Neuronal stem cell (in vitro differentiated cells): ENCODE measurements at regions not wholly inside any gene's neighbourhood (a gene's known extent, or its start where the extent isn't known, plus 50 kb on each side); places are given as distances from the start of the nearest gene placed in this dataset.
A peak's percentile ranks its signal among the peaks of the same experiment; 100 is the strongest.

Source experiments
- DNase-seq: peaks from one replicate; pipeline ENCODE4 v3.0.0-alpha.2; 2013; ENCODE audit warnings: low spot score
- H2AFZ ChIP-seq: one replicate; pipeline ENCODE4 v1.6.1; 2013; ENCODE audit warnings: mild to moderate bottlenecking, low read length, inconsistent platforms
- H2AK5ac ChIP-seq: 2 replicates; pipeline ENCODE4 v1.6.1; 2013; ENCODE audit warnings: low read depth, mild to moderate bottlenecking, inconsistent platforms, low read length, moderate library complexity, mixed read lengths
- H2BK120ac ChIP-seq: 2 replicates; pipeline ENCODE4 v1.6.1; 2013; ENCODE audit warnings: low read depth, mild to moderate bottlenecking, inconsistent platforms, low read length, moderate library complexity, mixed read lengths
- H2BK12ac ChIP-seq: one replicate; pipeline ENCODE4 v1.6.1; 2013; ENCODE audit warnings: low read length, inconsistent platforms
- H2BK15ac ChIP-seq: 2 replicates; pipeline ENCODE4 v1.6.1; 2013; ENCODE audit warnings: mild to moderate bottlenecking, low read length, inconsistent platforms, mixed read lengths
- H2BK5ac ChIP-seq: one replicate; pipeline ENCODE4 v1.6.1; 2013; ENCODE audit warnings: inconsistent platforms, mild to moderate bottlenecking, low read length, moderate library complexity
- H3K14ac ChIP-seq: one replicate; pipeline ENCODE4 v1.6.1; 2013; ENCODE audit warnings: low read length, inconsistent platforms
- H3K18ac ChIP-seq: 2 replicates; pipeline ENCODE4 v1.6.1; 2013; ENCODE audit warnings: low read length, inconsistent platforms
- H3K23ac ChIP-seq: 2 replicates; pipeline ENCODE4 v1.6.1; 2013; ENCODE audit warnings: low read depth, mild to moderate bottlenecking, mixed read lengths, low read length, inconsistent platforms; ENCODE audit not compliant: poor library complexity
- H3K27ac ChIP-seq: replicated peaks from 3 replicates; pipeline ENCODE4 v1.5.1; 2013; ENCODE audit warnings: low read length, inconsistent platforms
- H3K27me3 ChIP-seq, 3 experiments: 2 replicates each; pipeline ENCODE4 v1.6.1; 2013; ENCODE audit warnings: low read length in 3 of 3, mild to moderate bottlenecking in 2 of 3, inconsistent platforms in 1 of 3, low read depth in 1 of 3, mixed read lengths in 1 of 3, moderate library complexity in 1 of 3; ENCODE audit not compliant: control insufficient read depth in 3 of 3, insufficient read depth in 3 of 3
- H3K36me3 ChIP-seq, 2 donors: replicated peaks in 1 of 2; 2 replicates each; pipeline ENCODE4 v1.6.1; 2013; ENCODE audit warnings: low read length in 2 of 2; ENCODE audit not compliant: control insufficient read depth in 2 of 2, insufficient read depth in 2 of 2
- H3K4ac ChIP-seq: 2 replicates; pipeline ENCODE4 v1.6.1; 2013; ENCODE audit warnings: inconsistent platforms, mild to moderate bottlenecking, low read length, moderate library complexity
- H3K4me1 ChIP-seq, 2 donors: 1 replicate in 1 of 2; 2 replicates in 1 of 2; pipeline ENCODE4 v1.6.1; 2013; ENCODE audit warnings: low read length in 2 of 2, low read depth in 1 of 2; ENCODE audit not compliant: control insufficient read depth in 2 of 2, insufficient read depth in 1 of 2
- H3K4me2 ChIP-seq: one replicate; pipeline ENCODE4 v1.6.1; 2013; ENCODE audit warnings: mild to moderate bottlenecking, low read length, inconsistent platforms; ENCODE audit not compliant: insufficient read depth, poor library complexity, severe bottlenecking
- H3K4me3 ChIP-seq, 2 donors: 2 replicates each; pipeline ENCODE4 v1.5.1; 2013; ENCODE audit warnings: low read length in 2 of 2, mild to moderate bottlenecking in 2 of 2, inconsistent platforms in 1 of 2, moderate library complexity in 1 of 2
- H3K79me1 ChIP-seq: one replicate; pipeline ENCODE4 v1.6.1; 2013; ENCODE audit warnings: low read depth, mild to moderate bottlenecking, inconsistent platforms, low read length, moderate library complexity
- H3K9ac ChIP-seq: one replicate; pipeline ENCODE4 v1.6.1; 2013; ENCODE audit warnings: mild to moderate bottlenecking, low read depth, low read length, inconsistent platforms; ENCODE audit not compliant: poor library complexity
- H3K9me3 ChIP-seq, 2 donors: replicated peaks in 1 of 2; 2 replicates each; pipeline versions ENCODE3 to v1.6.1; 2013; ENCODE audit warnings: low read length in 2 of 2, mild to moderate bottlenecking in 2 of 2, inconsistent platforms in 1 of 2, low read depth in 1 of 2, mixed read lengths in 1 of 2, moderate library complexity in 1 of 2; ENCODE audit not compliant: control insufficient read depth in 2 of 2, insufficient read depth in 1 of 2
- H4K8ac ChIP-seq: one replicate; pipeline ENCODE4 v1.6.1; 2013; ENCODE audit warnings: low read depth, mild to moderate bottlenecking, inconsistent platforms, low read length, moderate library complexity
- H4K91ac ChIP-seq: one replicate; pipeline ENCODE4 v1.6.1; 2013; ENCODE audit warnings: low read length, low read depth, mild to moderate bottlenecking, inconsistent platforms; ENCODE audit not compliant: poor library complexity
- WGBS, 2 donors: extraction: QIAGEN DNeasy Blood & Tissue Kit; methylation state at CpG; one replicate each; pipeline ENCODE4 v1.1.7; 2013; ENCODE audit warnings: missing lambda C conversion rate in 2 of 2, mixed read lengths in 1 of 2; ENCODE audit not compliant: insufficient read length in 2 of 2, insufficient replicate concordance in 1 of 2; ENCODE audit errors: extremely low coverage in 2 of 2; 5-methylcytosine and 5-hydroxymethylcytosine counted together

GRCh38 chr2:16351541-16351940 lies 314.1 kb downstream of the CYRIA start:
- Histone ChIP-seq H3K36me3 (no peaks in the 10 kb centered on the region), H3K27me3 (no peaks in the 10 kb centered on the region), H3K9me3 (peaks cover 5 to 18% of the 10 kb centered on the region in 2 donors), H2BK5ac (no peak overlapping the region), H3K4ac (no peak overlapping the region), H3K4me1 (no peaks in the 10 kb centered on the region), H3K4me2 (no peak overlapping the region), H3K4me3 (no peak overlapping the region), H3K79me1 (no peaks in the 10 kb centered on the region), H3K18ac (no peak overlapping the region), H2AK5ac (no peak overlapping the region), H3K9ac (no peak overlapping the region), H2BK120ac (no peak overlapping the region), H3K27ac (no peak overlapping the region), H3K23ac (no peak overlapping the region), H4K91ac (no peak overlapping the region), H4K8ac (no peak overlapping the region), H2AFZ (no peak overlapping the region), H2BK12ac (no peak overlapping the region), H2BK15ac (no peak overlapping the region), H3K14ac (no peak overlapping the region)
- no peak for DNase-seq
- no CpG with 5 or more reads among the region's 2 CpGs for WGBS, 2 donors

GRCh38 chr2:16351137-16351536 lies 314.5 kb downstream of the CYRIA start:
- peak overlapping the region in 1 of 2 donors; percentile 1 for H3K4me3 ChIP-seq
- H3K23ac ChIP-seq = no peak overlapping the region
- H3K27ac ChIP-seq = no peak overlapping the region
- H2AK5ac ChIP-seq = no peak overlapping the region
- H3K18ac ChIP-seq = no peak overlapping the region
- no peaks in the 10 kb centered on the region for H3K4me1 ChIP-seq
- H3K4ac ChIP-seq = no peak overlapping the region
- H3K9ac ChIP-seq = no peak overlapping the region
- no peak overlapping the region for H4K8ac ChIP-seq
- no peak for DNase-seq
- H4K91ac ChIP-seq = no peak overlapping the region
- no peak overlapping the region for H2BK15ac ChIP-seq
- H3K36me3 ChIP-seq = no peaks in the 10 kb centered on the region
- no peak overlapping the region for H2BK120ac ChIP-seq
- no peaks in the 10 kb centered on the region for H3K79me1 ChIP-seq
- H3K4me2 ChIP-seq = no peak overlapping the region
- H3K14ac ChIP-seq = no peak overlapping the region
- no peak overlapping the region for H2BK12ac ChIP-seq
- H3K9me3 ChIP-seq = peaks cover 5 to 19% of the 10 kb centered on the region in 2 donors
- no peak overlapping the region for H2AFZ ChIP-seq
- no peaks in the 10 kb centered on the region for H3K27me3 ChIP-seq
- no peak overlapping the region for H2BK5ac ChIP-seq

- Histone ChIP-seq H3K18ac (no peak overlapping the region), H4K8ac (no peak overlapping the region), H2BK15ac (no peak overlapping the region), H3K4me3 (no peak overlapping the region), H2AFZ (no peak overlapping the region), H2BK120ac (no peak overlapping the region), H3K4me1 (no peaks in the 10 kb centered on the region), H3K27me3 (no peaks in the 10 kb centered on the region), H3K9me3 (peaks cover 5 to 19% of the 10 kb centered on the region in 2 donors), H3K79me1 (no peaks in the 10 kb centered on the region), H3K4ac (no peak overlapping the region), H2AK5ac (no peak overlapping the region), H2BK12ac (no peak overlapping the region), H3K4me2 (no peak overlapping the region), H2BK5ac (no peak overlapping the region), H3K36me3 (no peaks in the 10 kb centered on the region), H3K14ac (no peak overlapping the region), H3K27ac (no peak overlapping the region), H4K91ac (no peak overlapping the region), H3K9ac (no peak overlapping the region), H3K23ac (no peak overlapping the region)
- no CpG with 5 or more reads among the region's 3 CpGs for WGBS, 2 donors
- DNase-seq = no peak
Measured at GRCh38 chr2:16350211-16350610, 315.4 kb downstream of the CYRIA start.

- Histone ChIP-seq H2BK120ac (no peak overlapping the region), H2AFZ (no peak overlapping the region), H3K27me3 (no peaks in the 10 kb centered on the region), H2BK12ac (no peak overlapping the region), H2AK5ac (no peak overlapping the region), H3K4ac (no peak overlapping the region), H3K23ac (no peak overlapping the region), H3K14ac (no peak overlapping the region), H3K9ac (no peak overlapping the region), H4K91ac (no peak overlapping the region), H3K4me3 (no peak overlapping the region), H3K27ac (no peak overlapping the region), H4K8ac (no peak overlapping the region), H3K36me3 (no peaks in the 10 kb centered on the region), H3K9me3 (peaks cover 5 to 19% of the 10 kb centered on the region in 2 donors), H3K79me1 (no peaks in the 10 kb centered on the region), H2BK5ac (no peak overlapping the region), H3K18ac (no peak overlapping the region), H3K4me1 (no peaks in the 10 kb centered on the region), H2BK15ac (no peak overlapping the region), H3K4me2 (no peak overlapping the region)
- WGBS, 2 donors = no CpG with 5 or more reads among the region's 2 CpGs
- no peak for DNase-seq
Measured at GRCh38 chr2:16349811-16350210, 315.8 kb downstream of the CYRIA start.
